OCI-LY3 (cell line): ENCODE measurements at regions not wholly inside any gene's neighbourhood (a gene's known extent, or its start where the extent isn't known, plus 50 kb on each side); places are given as distances from the start of the nearest gene placed in this dataset.

Experiments
- H2AFZ ChIP-seq: fragments of 200-600, 300-600 bp; shearing (Covaris generic); 2 replicates; pipeline ENCODE4 v1.6.0; 2014; ENCODE audit warnings: antibody characterized with exemption, low read depth, low read length
- H3K27ac ChIP-seq: fragments of 200-600, 300-600 bp; sonication (generic); 2 replicates; pipeline ENCODE4 v1.5.1; 2014; ENCODE audit warnings: mild to moderate bottlenecking, low read length, moderate library complexity, mixed read lengths
- H3K27me3 ChIP-seq: fragments of 200-600, 300-600 bp; sonication (generic); 2 replicates; pipeline ENCODE4 v1.6.1; 2014; ENCODE audit warnings: low read depth, low read length, mixed read lengths
- H3K36me3 ChIP-seq: fragments of 200-600, 300-600 bp; sonication (generic); replicated peaks from 2 replicates; pipeline ENCODE3; 2014; ENCODE audit warnings: low read depth, low read length, mixed read lengths
- H3K4me1 ChIP-seq: fragments of 300-600, 200-600 bp; sonication (generic); 2 replicates; pipeline ENCODE4 v1.6.1; 2014; ENCODE audit warnings: low read length, mixed read lengths
- H3K4me2 ChIP-seq: fragments of 200-600, 300-600 bp; sonication (generic); 2 replicates; pipeline ENCODE4 v1.6.1; 2014; ENCODE audit warnings: low read length, mixed read lengths
- H3K4me3 ChIP-seq: fragments of 300-600, 200-600 bp; sonication (generic); 2 replicates; pipeline ENCODE4 v1.5.1; 2014; ENCODE audit warnings: antibody characterized with exemption, mild to moderate bottlenecking, low read length, moderate library complexity
- H3K79me2 ChIP-seq: fragments of 300-600, 200-600 bp; shearing (Covaris generic); 2 replicates; pipeline ENCODE4 v1.6.1; 2014; ENCODE audit warnings: mild to moderate bottlenecking, low read length, mixed read lengths
- H3K9ac ChIP-seq: fragments of 300-600, 200-600 bp; shearing (Covaris generic); 2 replicates; pipeline ENCODE4 v1.6.0; 2014; ENCODE audit warnings: mild to moderate bottlenecking, low read length, moderate library complexity
- H3K9me3 ChIP-seq: fragments of 200-600, 300-600 bp; shearing (Covaris generic); 2 replicates; pipeline ENCODE4 v1.6.1; 2014; ENCODE audit warnings: low read length, mixed read lengths; ENCODE audit not compliant: insufficient read depth
- H4K20me1 ChIP-seq: fragments of 200-600, 300-600 bp; sonication (generic); 2 replicates; pipeline ENCODE4 v1.6.1; 2016; ENCODE audit warnings: low read length, mixed read lengths; ENCODE audit not compliant: insufficient read depth
- CTCF ChIP-seq: fragments of 200-600, 300-600 bp; sonication (generic); IDR thresholded peaks from 2 replicates; pipeline ENCODE4 v1.5.1; 2014; ENCODE audit warnings: antibody characterized with exemption, low read length, low read depth
- EZH2phosphoT487 ChIP-seq: fragments of 200-600 bp; shearing (Covaris generic); IDR thresholded peaks from 2 replicates; pipeline ENCODE4 v1.6.1; 2018; ENCODE audit warnings: antibody characterized with exemption, mixed run types, low read depth

GRCh38 chr19:28936001-28936400 lies 276.9 kb downstream of the UQCRFS1 start:
- Histone ChIP-seq H3K27me3 (peaks cover 36% of the 10 kb centered on the region), H3K4me3 (no peak overlapping the region), H3K27ac (no peak overlapping the region), H3K4me1 (no peaks in the 10 kb centered on the region), H3K9me3 (no peaks in the 10 kb centered on the region), H3K4me2 (no peak overlapping the region), H4K20me1 (no peaks in the 10 kb centered on the region), H2AFZ (no peak overlapping the region), H3K9ac (no peak overlapping the region), H3K79me2 (no peaks in the 10 kb centered on the region), H3K36me3 (no peaks in the 10 kb centered on the region)
- TF ChIP-seq CTCF (no peak), EZH2phosphoT487 (no peak)

GRCh38 chr19:28934631-28935030 lies 278.3 kb downstream of the UQCRFS1 start:
- H3K9me3 ChIP-seq, result no peaks in the 10 kb centered on the region
- H4K20me1 ChIP-seq, result no peaks in the 10 kb centered on the region
- H3K4me3 ChIP-seq, result no peak overlapping the region
- H3K4me1 ChIP-seq, result no peaks in the 10 kb centered on the region
- no peak overlapping the region for H3K9ac ChIP-seq
- TF ChIP-seq CTCF, result no peak
- TF ChIP-seq EZH2phosphoT487, result no peak
- no peaks in the 10 kb centered on the region for H3K79me2 ChIP-seq
- no peak overlapping the region for H3K27ac ChIP-seq
- no peak overlapping the region for H2AFZ ChIP-seq
- H3K27me3 ChIP-seq, result peaks cover 32% of the 10 kb centered on the region
- H3K36me3 ChIP-seq, result no peaks in the 10 kb centered on the region
- no peak overlapping the region for H3K4me2 ChIP-seq

- Histone ChIP-seq H3K79me2 (no peaks in the 10 kb centered on the region), H4K20me1 (no peaks in the 10 kb centered on the region), H3K4me2 (no peak overlapping the region), H3K9me3 (no peaks in the 10 kb centered on the region), H3K27ac (no peak overlapping the region), H3K27me3 (peaks cover 35% of the 10 kb centered on the region), H3K36me3 (no peaks in the 10 kb centered on the region), H2AFZ (no peak overlapping the region), H3K9ac (no peak overlapping the region), H3K4me1 (no peaks in the 10 kb centered on the region), H3K4me3 (no peak overlapping the region)
- no peak for TF ChIP-seq EZH2phosphoT487
- no peak for TF ChIP-seq CTCF
These were observed 279.9 kb downstream of the UQCRFS1 start for GRCh38 chr19:28933039-28933438.

GRCh38 chr19:28932446-28932845 lies 280.5 kb downstream of the UQCRFS1 start:
- Histone ChIP-seq H3K9ac (no peak overlapping the region), H3K4me2 (no peak overlapping the region), H2AFZ (no peak overlapping the region), H3K27me3 (peaks cover 35% of the 10 kb centered on the region), H3K9me3 (no peaks in the 10 kb centered on the region), H3K27ac (no peak overlapping the region), H3K4me3 (no peak overlapping the region), H4K20me1 (no peaks in the 10 kb centered on the region), H3K79me2 (no peaks in the 10 kb centered on the region), H3K4me1 (no peaks in the 10 kb centered on the region), H3K36me3 (no peaks in the 10 kb centered on the region)
- TF ChIP-seq CTCF (no peak), EZH2phosphoT487 (no peak)
